Small intestine (tissue), 7 donors: ENCODE measurements at regions not wholly inside any gene's neighbourhood (a gene's known extent, or its start where the extent isn't known, plus 50 kb on each side); places are given as distances from the start of the nearest gene placed in this dataset.
"Not testable (repeated sequence)": the region's sequence is repeated elsewhere in the genome, so short reads cannot be mapped to it uniquely, and the experiment has no call there.

ENCODE experiments used
- DNase-seq, 2 donors: peaks; one replicate each; pipeline versions ENCODE4 v3.0.0 to v3.0.0-alpha.2; 2013
- FAIRE-seq: peaks from 2 replicates; lab custom pipeline; 2012; peaks lifted over from hg19 to GRCh38; lab: Jason Lieb, UNC
- H3K27ac ChIP-seq, 3 donors: one replicate each; pipeline ENCODE4 v1.5.1; 2013; ENCODE audit warnings: low read length in 2 of 3, mild to moderate bottlenecking in 2 of 3, control low read depth in 1 of 3, inconsistent platforms in 1 of 3, low read depth in 1 of 3, moderate library complexity in 1 of 3
- H3K27me3 ChIP-seq, 3 donors: one replicate each; pipeline ENCODE4 v1.6.1; 2013; ENCODE audit warnings: low read length in 3 of 3, inconsistent platforms in 1 of 3; ENCODE audit not compliant: control insufficient read depth in 3 of 3, insufficient read depth in 3 of 3
- H3K36me3 ChIP-seq, 3 donors: one replicate each; pipeline ENCODE4 v1.6.1; 2013; ENCODE audit warnings: low read length in 3 of 3, inconsistent platforms in 1 of 3, low read depth in 1 of 3, mild to moderate bottlenecking in 1 of 3, moderate library complexity in 1 of 3; ENCODE audit not compliant: control insufficient read depth in 3 of 3, insufficient read depth in 2 of 3
- H3K4me1 ChIP-seq, 3 donors: one replicate each; pipeline ENCODE4 v1.6.1; 2013; ENCODE audit warnings: low read length in 2 of 3, inconsistent platforms in 1 of 3, low read depth in 1 of 3, mild to moderate bottlenecking in 1 of 3, moderate library complexity in 1 of 3; ENCODE audit not compliant: control insufficient read depth in 3 of 3, insufficient read depth in 2 of 3
- H3K4me3 ChIP-seq, 3 donors: one replicate each; pipeline ENCODE4 v1.5.1; 2013; ENCODE audit warnings: low read length in 3 of 3, control low read depth in 1 of 3, inconsistent platforms in 1 of 3, low read depth in 1 of 3, mild to moderate bottlenecking in 1 of 3, moderate library complexity in 1 of 3
- H3K9me3 ChIP-seq, 2 donors: one replicate each; pipeline ENCODE4 v1.6.1; 2013; ENCODE audit warnings: low read depth in 1 of 2, low read length in 1 of 2; ENCODE audit not compliant: control insufficient read depth in 2 of 2, insufficient read depth in 1 of 2
- WGBS, 3 donors: extraction: QIAGEN DNeasy Blood & Tissue Kit; methylation state at CpG; one replicate each; pipeline ENCODE4 v1.1.7; 2013; 5-methylcytosine and 5-hydroxymethylcytosine counted together
- donor health status: healthy with polysubstance abuse.
- donor health status: control.
- donor health status: control.
- donor health status: Bipolar disorder and iron deficiency.
- donor health status: healthy.

DNA sequence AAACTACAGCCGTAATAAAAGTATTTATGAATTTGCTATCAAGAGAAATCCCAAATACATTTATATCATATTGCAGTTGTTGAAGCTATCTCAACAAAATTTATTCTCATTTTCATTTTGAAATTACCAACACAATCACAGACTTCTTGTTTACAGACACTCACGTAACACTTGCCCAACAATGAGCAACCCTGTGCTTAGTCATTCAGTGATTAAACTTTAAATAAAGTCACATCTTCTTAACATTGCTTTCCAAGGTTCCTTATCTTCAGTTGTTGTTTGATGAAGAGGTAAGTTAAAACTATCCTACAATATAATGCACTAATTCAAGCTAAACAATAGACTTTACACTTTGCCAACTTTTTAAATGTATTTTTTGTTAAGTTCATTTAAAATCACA lies 601.8 kb downstream of the SLC16A7 start:
- DNase-seq, result no peak
- WGBS, 3 donors, result 69 to 79% (median 76%) methylated on average over 2 of the region's 2 CpGs
- no peaks in the 10 kb centered on the region for H3K9me3 ChIP-seq
- no peaks in the 10 kb centered on the region for H3K27me3 ChIP-seq
- H3K36me3 ChIP-seq, result no peaks in the 10 kb centered on the region
- no peak overlapping the region for H3K27ac ChIP-seq
- no peak for FAIRE-seq
- no peaks in the 10 kb centered on the region for H3K4me1 ChIP-seq
- no peak overlapping the region for H3K4me3 ChIP-seq

DNA sequence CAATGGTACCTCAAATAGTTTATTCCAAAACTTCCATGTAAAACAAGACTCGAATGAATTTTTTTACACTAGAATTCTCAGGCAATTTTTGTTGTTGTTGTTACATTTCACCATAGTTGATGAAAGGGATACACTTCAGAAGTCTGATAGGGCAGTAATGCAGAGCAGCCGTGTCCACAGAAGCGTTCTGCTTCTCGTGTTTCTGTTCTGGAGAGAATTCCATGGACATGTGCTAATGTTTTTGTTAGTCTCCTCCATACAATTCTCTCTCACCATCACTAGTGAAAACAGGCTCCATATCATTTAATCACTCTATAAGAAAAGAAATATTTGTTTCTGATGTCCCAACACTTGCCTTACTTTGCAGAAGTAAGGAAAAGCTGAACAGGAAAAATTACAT lies 606.1 kb downstream of the SLC16A7 start:
- Histone ChIP-seq H3K4me1 (no peaks in the 10 kb centered on the region), H3K27me3 (no peaks in the 10 kb centered on the region), H3K9me3 (no peaks in the 10 kb centered on the region), H3K36me3 (no peaks in the 10 kb centered on the region), H3K4me3 (no peak overlapping the region), H3K27ac (no peak overlapping the region)
- FAIRE-seq, result no peak
- no peak for DNase-seq
- WGBS, 3 donors, result 53 to 85% (median 76%) methylated on average over 4 of the region's 4 CpGs

DNA sequence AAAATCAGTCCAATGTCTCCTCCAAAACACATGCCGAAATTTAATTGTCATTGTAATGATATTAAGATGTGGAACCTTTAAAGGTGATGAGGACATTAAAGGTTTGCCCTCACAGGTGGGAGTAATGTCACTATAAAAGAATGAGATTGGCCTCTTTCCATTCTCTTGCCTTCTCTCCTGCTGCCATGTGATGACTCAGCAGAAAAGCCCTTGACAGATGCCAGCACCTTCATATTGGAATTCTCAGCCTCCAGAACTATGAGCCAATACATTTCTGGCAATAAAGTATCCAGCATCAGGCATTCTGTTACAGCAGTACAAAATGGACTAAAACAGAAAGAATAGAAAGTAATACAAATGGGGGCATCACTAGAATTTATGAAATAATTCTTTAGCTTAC lies 609.7 kb downstream of the SLC16A7 start:
- Histone ChIP-seq H3K9me3 (no peaks in the 10 kb centered on the region), H3K4me1 (no peaks in the 10 kb centered on the region), H3K4me3 (no peak overlapping the region), H3K27ac (no peak overlapping the region), H3K27me3 (no peaks in the 10 kb centered on the region), H3K36me3 (no peaks in the 10 kb centered on the region)
- WGBS, 3 donors, result 83 to 87% (median 85%) methylated on average over 1 of the region's 1 CpG
- no peak for FAIRE-seq
- DNase-seq, result no peak

DNA sequence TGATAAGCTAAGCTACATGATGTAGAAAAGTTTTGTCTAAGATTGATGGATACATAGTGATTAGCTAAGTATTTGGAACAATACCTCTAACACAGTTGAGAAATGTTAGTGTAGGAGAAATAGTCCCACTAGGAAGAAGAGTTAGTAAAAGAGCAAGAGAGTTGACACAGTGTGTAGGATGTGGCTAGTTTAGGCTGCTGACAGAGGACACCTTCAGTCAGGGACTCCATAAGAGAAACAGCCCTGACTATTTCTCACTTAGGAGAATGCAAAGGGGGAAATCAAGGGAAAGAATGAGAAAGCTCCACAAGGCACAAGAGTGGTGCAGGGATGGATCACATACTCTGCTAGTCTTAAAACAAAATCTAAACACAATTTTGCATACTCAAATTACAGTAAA lies 613.7 kb downstream of the SLC16A7 start:
- Histone ChIP-seq H3K4me3 (no peak overlapping the region), H3K4me1 (no peaks in the 10 kb centered on the region), H3K9me3 (peaks cover 0 to 6% of the 10 kb centered on the region in 2 donors), H3K36me3 (no peaks in the 10 kb centered on the region), H3K27ac (no peak overlapping the region), H3K27me3 (no peaks in the 10 kb centered on the region)
- DNase-seq, result no peak
- no peak for FAIRE-seq

GRCh38 chr12:60209933-60210332 lies 614.1 kb downstream of the SLC16A7 start:
- FAIRE-seq, result no peak
- DNase-seq, result peak in 1 of 2 donors; percentile 20

DNA sequence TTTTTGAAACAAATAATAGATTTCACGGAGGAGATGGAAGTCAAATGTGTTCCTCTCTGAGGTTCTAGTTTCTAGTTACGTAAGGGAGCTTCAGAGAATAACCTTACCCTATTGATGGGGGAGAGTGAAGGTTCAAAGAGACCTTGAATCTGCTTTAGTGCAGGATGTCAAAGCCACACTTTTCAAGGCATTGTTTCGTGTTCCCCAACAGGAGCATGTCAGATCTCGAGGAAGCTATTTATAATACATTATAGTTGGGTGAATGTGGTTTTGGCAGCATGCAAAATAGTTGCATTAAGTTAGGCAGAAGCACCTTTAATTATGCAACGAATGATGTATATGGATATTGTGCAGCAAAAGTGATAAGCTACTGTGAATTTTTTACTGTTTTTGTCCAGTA lies 614.9 kb downstream of the SLC16A7 start:
- H3K27me3 ChIP-seq, result no peaks in the 10 kb centered on the region
- H3K9me3 ChIP-seq, result peaks cover 0 to 6% of the 10 kb centered on the region in 2 donors
- H3K36me3 ChIP-seq, result no peaks in the 10 kb centered on the region
- no peak overlapping the region for H3K27ac ChIP-seq
- no peak for DNase-seq
- WGBS, 3 donors, result 66 to 75% (median 69%) methylated on average over 5 of the region's 5 CpGs
- no peak overlapping the region for H3K4me3 ChIP-seq
- FAIRE-seq, result no peak
- H3K4me1 ChIP-seq, result no peaks in the 10 kb centered on the region

More at GRCh38 chr12:60209933-60210332, 614.1 kb downstream of the SLC16A7 start:
- no peak overlapping the region for H3K4me3 ChIP-seq
- H3K9me3 ChIP-seq, result peaks cover 0 to 6% of the 10 kb centered on the region in 2 donors
- H3K27me3 ChIP-seq, result no peaks in the 10 kb centered on the region
- no peaks in the 10 kb centered on the region for H3K36me3 ChIP-seq
- 19 to 62% (median 32%) methylated on average over 4 of the region's 4 CpGs for WGBS, 3 donors
- no peak overlapping the region for H3K27ac ChIP-seq
- H3K4me1 ChIP-seq, result no peaks in the 10 kb centered on the region

GRCh38 chr12:60211244-60211643 lies 615.4 kb downstream of the SLC16A7 start:
- no peak overlapping the region for H3K4me3 ChIP-seq
- H3K36me3 ChIP-seq, result no peaks in the 10 kb centered on the region
- DNase-seq (no peak), FAIRE-seq (no peak)
- peaks cover 0 to 6% of the 10 kb centered on the region in 2 donors for H3K9me3 ChIP-seq
- H3K4me1 ChIP-seq, result no peaks in the 10 kb centered on the region
- no peak overlapping the region for H3K27ac ChIP-seq
- 62 to 85% (median 83%) methylated on average over 1 of the region's 1 CpG for WGBS, 3 donors
- H3K27me3 ChIP-seq, result no peaks in the 10 kb centered on the region

- 71 to 81% (median 72%) methylated on average over 3 of the region's 3 CpGs for WGBS, 3 donors
- Histone ChIP-seq H3K27ac (no peak overlapping the region), H3K4me1 (no peaks in the 10 kb centered on the region), H3K9me3 (peaks cover 0 to 6% of the 10 kb centered on the region in 2 donors), H3K27me3 (no peaks in the 10 kb centered on the region), H3K36me3 (no peaks in the 10 kb centered on the region), H3K4me3 (no peak overlapping the region)
- FAIRE-seq (no peak), DNase-seq (no peak)
Measured at GRCh38 chr12:60212159-60213000, 616.6 kb downstream of the SLC16A7 start.

DNA sequence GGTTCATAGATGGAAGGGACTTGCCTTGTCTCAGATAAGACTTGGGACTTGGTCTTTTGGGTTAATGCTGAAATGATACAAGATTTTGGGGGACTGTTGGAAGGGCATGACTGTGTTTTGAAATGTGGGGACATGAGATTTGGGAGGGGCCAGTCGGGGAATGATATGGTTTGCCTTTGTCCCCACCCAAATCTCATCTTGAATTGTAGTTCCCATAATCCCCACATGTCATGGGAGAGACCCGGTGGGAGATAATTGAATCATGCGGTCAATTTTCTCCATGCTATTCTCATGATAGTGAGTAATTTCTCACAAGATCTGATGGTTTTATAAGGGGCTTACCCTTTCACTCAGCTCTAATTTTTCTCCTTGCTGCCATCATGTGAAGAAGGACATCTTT lies 617.4 kb downstream of the SLC16A7 start:
- not testable (repeated sequence) for H3K4me1 ChIP-seq, H3K9me3 ChIP-seq, H3K27me3 ChIP-seq, H3K4me3 ChIP-seq, H3K36me3 ChIP-seq, H3K27ac ChIP-seq, FAIRE-seq, DNase-seq
- WGBS, 3 donors, result 88 to 89% (median 89%) methylated on average over 3 of the region's 3 CpGs
